Retina (tissue), 1 donor: ENCODE measurements at regions not wholly inside any gene's neighbourhood (a gene's known extent, or its start where the extent isn't known, plus 50 kb on each side); places are given as distances from the start of the nearest gene placed in this dataset.

ENCODE experiments used
- DNase-seq: peaks from one replicate; pipeline ENCODE4 v3.0.0-alpha.2; 2016

- DNase-seq, result no peak
Observed at GRCh38 chr13:73697166-73697565, 437.0 kb downstream of the KLF12 start.

GRCh38 chr13:73696713-73697112 lies 437.5 kb downstream of the KLF12 start:
- DNase-seq, result no peak

DNA sequence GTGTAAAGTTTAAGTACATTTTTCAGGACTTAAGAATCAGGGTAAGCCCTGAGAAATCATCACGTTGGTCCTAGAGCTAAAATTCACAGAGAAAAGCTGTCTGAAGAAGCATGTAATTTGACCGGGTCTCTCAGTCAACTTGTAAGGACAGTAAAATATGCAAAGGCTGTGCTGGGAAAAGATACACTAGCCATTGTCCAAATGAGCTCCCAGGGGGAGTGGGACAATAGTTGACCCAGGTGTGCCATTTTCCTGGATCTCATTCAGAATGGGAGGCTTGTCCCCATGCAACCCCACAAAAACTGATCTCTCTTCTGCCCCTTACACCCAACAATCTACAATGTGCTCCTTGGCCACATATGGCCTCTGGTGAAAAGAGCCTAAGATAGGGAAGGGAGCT lies 437.9 kb downstream of the KLF12 start:
- DNase-seq, result no peak

DNA sequence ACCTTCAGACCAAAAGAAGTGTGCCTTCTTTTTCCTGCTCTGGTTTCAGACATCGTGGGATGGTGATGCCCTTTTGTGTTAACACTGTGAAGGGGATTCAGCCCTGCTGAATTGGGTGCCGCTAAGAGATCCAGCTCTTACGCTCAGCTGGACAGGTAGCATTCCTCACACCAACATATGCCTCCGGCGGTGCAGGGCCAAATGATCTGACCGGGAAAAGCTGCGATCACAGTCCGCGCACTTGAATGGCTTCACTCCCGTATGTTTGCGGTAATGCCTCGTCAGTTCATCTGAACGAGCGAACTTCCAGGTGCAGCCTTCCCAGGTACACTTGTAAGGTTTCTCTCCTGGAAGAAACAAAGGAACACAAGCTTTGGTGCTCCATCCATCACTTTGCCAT lies 438.9 kb downstream of the KLF12 start:
- DNase-seq, result no peak

DNA sequence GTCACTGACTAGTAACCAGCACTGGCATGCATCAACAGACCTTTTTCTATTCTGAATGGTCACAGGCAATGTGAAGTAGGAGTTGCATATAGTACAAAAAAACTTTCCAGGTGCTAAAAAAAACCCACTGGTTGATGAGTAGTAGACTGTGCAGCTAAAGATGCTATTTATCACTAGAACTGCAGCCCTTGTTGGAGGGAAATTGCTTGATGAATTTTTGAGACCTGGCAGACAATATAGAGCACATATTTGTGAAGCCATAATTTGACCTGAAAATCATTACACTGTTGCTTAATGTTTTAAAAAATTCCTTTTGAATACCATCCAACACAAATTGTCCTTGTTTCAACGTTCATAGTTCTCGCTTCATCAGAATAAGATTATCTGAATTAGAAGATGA lies 441.0 kb downstream of the KLF12 start:
- DNase-seq, result no peak

GRCh38 chr13:73691891-73692290 lies 442.3 kb downstream of the KLF12 start:
- no peak for DNase-seq

- DNase-seq, result no peak
Observed at GRCh38 chr13:73687929-73688328, 446.3 kb downstream of the KLF12 start.

DNA sequence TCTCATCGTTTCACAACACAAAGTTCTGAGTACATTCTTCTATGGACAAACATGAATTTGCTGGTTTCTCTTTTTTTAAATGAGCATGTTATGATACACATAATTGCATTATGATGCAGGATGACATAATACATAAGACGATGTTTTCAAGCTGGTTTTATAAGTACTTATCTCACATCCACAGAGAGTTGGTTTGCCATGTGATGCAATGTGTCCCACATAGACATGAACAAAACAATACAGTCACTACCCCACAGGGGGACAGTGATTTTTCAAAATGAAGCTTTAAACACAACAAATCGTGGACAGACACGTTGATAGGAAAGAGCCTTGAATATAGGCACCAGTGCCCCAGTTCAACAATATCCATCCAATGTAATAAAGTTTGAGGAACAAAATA lies 447.1 kb downstream of the KLF12 start:
- no peak for DNase-seq

GRCh38 chr13:73684750-73685149 lies 449.5 kb downstream of the KLF12 start:
- no peak for DNase-seq

- DNase-seq, result no peak
Observed at GRCh38 chr13:73684286-73684685, 449.9 kb downstream of the KLF12 start.

- DNase-seq, result no peak
Observed at GRCh38 chr13:73683746-73684145, 450.5 kb downstream of the KLF12 start.

DNA sequence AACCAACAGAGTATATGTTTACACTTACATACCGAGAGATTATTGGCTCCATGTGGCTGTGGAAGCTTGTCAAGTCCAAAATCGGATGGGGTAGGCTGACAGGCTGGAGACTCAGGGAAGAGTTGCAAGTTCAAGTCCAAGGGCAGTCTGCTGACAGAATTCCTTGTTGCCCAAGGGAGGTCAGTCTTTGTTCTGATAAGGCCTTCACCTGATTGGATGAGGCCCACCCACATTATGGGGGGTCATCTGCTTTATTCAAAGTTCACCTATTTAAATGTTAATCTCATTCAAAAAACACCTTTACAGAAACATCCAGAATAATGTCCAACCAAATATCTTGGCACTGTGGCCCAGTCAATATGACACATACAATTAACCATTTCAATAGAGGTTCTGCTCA lies 452.4 kb downstream of the KLF12 start:
- DNase-seq, result no peak

- DNase-seq, result no peak
Observed at GRCh38 chr13:73681015-73681414, 453.2 kb downstream of the KLF12 start.

DNA sequence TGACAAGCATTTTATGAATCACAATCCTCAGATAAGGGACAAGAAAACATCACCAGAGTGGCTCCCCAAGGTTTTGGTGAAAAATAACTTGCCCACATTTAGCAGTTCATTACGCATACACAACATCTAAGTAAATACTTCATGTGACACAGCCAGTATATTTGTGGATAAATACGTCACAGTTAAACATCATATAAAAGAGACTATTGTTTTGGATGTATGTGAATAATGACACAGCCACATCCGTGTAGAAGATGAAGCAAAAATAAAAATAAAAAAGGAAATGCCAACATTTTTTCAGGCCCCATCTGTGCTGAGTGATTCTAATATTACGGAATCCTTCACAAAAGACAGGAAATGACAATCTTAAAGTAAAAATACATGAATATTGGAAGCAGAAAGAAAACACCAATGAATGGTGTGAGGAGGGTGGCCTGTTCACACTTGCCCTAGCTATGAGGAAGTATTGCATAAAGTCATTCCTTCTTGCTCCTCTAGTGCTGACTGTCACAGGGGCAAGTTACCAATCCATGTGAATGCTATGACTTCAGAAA lies 457.1 kb downstream of the KLF12 start:
- DNase-seq, result no peak

DNA sequence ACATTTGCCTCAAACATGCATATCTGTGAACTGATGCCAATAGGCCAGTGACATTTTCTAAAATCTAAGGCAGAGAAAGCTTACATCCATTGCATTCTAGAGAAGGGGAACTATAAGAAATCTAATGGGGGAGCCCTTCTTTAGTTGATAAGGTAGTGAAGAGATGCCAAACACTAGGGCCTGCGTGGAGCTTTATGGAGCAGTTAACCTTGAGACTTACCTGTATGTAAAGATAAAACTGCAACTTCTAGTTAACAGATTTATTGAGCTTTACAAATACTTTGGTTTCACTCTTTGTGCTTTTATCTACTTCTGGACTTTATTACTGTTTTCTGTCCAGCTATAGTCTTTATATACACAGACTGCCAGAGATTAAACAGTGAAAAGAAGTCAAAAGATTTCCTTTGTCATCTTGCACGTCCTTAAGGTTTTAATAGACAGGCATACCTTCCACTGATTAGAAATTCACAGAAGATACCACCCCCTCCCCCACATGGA lies 457.6 kb downstream of the KLF12 start:
- DNase-seq, result no peak

GRCh38 chr13:73675821-73676220 lies 458.4 kb downstream of the KLF12 start:
- no peak for DNase-seq

DNA sequence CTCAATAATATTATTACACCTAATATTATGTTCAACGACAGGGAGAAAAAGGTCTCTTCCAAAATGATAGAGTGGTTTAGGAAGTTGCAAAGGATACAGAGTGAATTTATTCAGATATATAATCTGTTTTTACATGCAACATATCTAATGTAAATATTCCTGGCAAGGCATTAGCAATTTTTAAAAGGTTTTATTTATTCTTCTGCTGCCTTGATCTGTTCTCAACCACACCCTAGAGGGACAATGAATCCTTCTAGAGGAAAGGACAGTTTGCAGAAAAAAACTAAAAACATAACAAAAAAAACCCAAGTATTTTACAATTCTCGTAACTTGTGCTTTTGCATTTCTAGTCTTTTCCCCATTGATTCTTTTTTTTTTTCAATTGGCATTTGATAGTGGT lies 459.6 kb downstream of the KLF12 start:
- DNase-seq, result no peak

DNA sequence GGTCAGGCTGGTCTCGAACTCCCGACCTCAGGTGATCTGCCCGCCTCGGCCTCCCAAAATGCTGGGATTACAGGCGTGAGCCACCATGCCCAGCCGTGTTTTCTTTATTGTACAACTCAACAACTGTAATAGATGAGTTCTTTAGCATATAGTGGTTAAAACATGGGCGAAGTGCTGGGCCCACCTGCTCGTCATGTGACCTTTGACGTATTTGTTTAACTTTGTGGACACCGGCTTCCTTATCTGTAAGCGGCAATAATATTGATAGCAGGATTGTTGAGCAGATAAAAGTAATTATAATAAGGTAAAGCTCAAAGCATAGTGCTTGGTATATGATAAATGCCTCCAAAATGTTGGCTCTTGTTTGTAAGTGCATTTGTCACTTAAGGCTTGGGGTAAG lies 460.3 kb downstream of the KLF12 start:
- no peak for DNase-seq

DNA sequence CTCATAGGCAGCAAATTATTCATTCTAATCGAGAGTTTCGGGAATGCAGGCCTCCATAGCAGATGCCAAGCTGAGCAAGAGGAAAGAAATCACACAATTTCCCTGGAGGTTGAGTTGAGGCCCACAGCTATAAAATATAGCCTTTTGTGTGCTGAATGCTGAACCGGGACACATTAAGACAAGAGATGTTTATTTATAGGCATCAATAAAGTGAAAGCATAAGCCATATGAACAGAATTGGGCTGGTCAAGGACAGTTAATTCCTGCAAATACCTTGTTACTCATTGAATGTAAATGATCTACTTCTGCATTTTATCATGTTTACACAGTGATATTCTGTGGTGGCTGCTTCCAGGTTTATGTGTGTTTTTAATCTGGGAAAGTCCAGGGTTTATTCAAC lies 461.7 kb downstream of the KLF12 start:
- no peak for DNase-seq

GRCh38 chr13:73671732-73672131 lies 462.5 kb downstream of the KLF12 start:
- no peak for DNase-seq

DNA sequence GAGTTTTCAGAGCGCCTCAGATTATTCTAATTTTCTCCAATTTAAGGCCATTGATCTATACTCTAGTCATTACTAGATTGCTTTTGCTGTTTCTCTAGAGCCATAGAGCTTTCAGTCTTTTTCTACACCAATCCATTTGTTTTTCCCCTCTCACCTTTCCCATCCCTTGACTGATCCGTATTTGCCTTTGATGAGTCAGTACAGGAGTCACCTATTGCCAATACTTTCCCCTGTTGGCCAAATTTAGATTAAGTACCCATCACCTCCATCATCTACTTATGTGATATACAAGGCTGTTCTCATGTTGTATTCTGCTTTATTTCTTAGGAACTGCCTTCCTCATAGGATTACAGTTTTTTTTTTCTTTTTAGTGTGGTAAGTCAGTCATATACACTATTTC lies 463.2 kb downstream of the KLF12 start:
- no peak for DNase-seq

DNA sequence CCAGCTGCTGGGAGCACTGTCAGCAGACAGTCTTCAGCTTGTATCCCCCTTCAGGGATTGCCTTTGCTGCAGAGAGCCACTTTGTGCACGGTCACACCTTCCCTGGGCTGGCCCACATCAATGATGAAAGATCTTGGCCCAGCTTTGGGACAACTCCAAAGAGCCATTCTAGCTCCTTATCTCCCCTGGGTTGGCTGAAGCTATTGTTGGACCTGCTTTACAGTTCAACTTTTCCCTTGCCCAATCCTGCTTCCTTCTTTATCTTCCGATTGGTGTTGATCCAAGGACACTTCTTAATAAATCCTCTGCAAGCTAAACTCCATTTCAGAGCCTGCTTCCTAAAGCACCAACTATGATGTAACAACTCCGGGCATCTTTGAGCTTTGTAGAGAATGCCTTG lies 466.4 kb downstream of the KLF12 start:
- DNase-seq, result no peak

- DNase-seq, result no peak
Observed at GRCh38 chr13:73665261-73665660, 468.9 kb downstream of the KLF12 start.

DNA sequence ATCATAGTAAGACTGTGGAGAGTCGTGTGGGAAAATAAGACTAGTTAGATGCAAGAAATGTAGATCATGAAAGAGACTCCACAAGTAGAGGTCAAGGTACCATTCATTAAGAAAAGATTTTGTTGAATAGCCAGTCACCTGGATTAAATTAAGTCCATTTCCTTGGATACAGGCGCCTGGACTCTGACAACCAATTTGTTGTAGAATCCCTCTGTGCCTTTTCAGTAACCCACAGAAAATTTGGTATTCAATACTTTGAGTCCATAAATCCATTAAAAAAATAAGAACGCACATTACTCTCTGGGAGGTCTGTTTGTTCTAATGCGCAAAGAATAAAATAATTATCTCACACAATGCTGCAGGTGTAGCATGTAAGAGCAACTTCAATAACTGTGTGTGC lies 469.4 kb downstream of the KLF12 start:
- DNase-seq, result no peak

DNA sequence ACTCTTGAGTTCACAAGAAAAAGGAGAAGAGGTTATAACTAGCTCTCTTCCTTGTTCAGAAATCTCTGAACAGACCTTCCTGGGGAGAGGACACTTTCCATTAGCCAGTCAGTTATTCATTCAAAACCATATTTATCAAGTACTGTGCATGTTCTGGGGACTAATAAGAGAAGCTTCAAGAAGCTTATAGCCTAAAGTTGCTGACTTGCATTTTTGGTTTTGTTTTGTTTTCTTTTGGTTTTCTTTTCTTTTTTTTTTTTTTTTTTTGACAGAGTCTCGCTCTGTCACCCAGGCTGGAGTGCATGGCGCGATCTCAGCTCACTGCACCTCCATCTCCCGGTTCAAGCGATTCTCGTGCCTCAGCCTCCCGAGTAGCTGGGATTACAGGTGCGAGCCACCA lies 471.4 kb downstream of the KLF12 start:
- DNase-seq, result no peak
